ENCODE measurements at regions not wholly inside any gene's neighbourhood (a gene's known extent, or its start where the extent isn't known, plus 50 kb on each side); places are given as distances from the start of the nearest gene placed in this dataset.

GRCh38 chr4:66906314-66906713, 639.0 kb downstream of the CENPC start:
- TF ChIP-seq CTCF (IDR thresholded peaks at IDR 0.05) (no peak), POLR2A (IDR thresholded peaks at IDR 0.05) (no peak), EP300 (IDR thresholded peaks at IDR 0.05) (no peak)
